Astrocyte of the spinal cord (primary cell): ENCODE measurements at regions not wholly inside any gene's neighbourhood (a gene's known extent, or its start where the extent isn't known, plus 50 kb on each side); places are given as distances from the start of the nearest gene placed in this dataset.
"Not testable (repeated sequence)": the region's sequence is repeated elsewhere in the genome, so short reads cannot be mapped to it uniquely, and the experiment has no call there.

ENCODE experiments used
- DNase-seq: peaks from one replicate; pipeline ENCODE4 v3.0.0; 2011; ENCODE audit warnings: low read depth, low spot score
- H3K4me3 ChIP-seq: 2 replicates; pipeline ENCODE4 v1.5.1; 2011; ENCODE audit warnings: low read depth, mild to moderate bottlenecking, low read length, moderate library complexity
- CTCF ChIP-seq: IDR thresholded peaks from 2 replicates; pipeline ENCODE4 v1.5.1; 2012; ENCODE audit warnings: low read depth, mild to moderate bottlenecking, low read length, inconsistent platforms
- in situ Hi-C: cut with HindIII; loops from 2 replicates; pipeline ENCODE4 v1.10.0; 2017; ENCODE audit warnings: low sequenced_read_pairs

- no peak for DNase-seq
- no peak overlapping the region for H3K4me3 ChIP-seq
- no peak for TF ChIP-seq CTCF
- in situ Hi-C loops: no loop called here
Observed at GRCh38 chr16:86733546-86734254, 155.4 kb downstream of the FOXL1 start.

GRCh38 chr16:86734543-86735460 is 156.5 kb downstream of the FOXL1 start:
- DNase-seq: no peak
- in situ Hi-C loops: no loop called here
- no peak for TF ChIP-seq CTCF
- no peak overlapping the region for H3K4me3 ChIP-seq

GRCh38 chr16:86735727-86736126 is 157.4 kb downstream of the FOXL1 start:
- no peak for TF ChIP-seq CTCF
- in situ Hi-C loops: no loop called here
- DNase-seq: no peak
- no peak overlapping the region for H3K4me3 ChIP-seq

- no peak for TF ChIP-seq CTCF
- no peak for DNase-seq
- in situ Hi-C loops: no loop called here
- H3K4me3 ChIP-seq: no peak overlapping the region
Observed at GRCh38 chr16:86736502-86736901, 158.2 kb downstream of the FOXL1 start.

- H3K4me3 ChIP-seq: no peak overlapping the region
- in situ Hi-C loops: no loop called here
- TF ChIP-seq CTCF: no peak
- DNase-seq: no peak
Observed at GRCh38 chr16:86737083-86737482, 158.7 kb downstream of the FOXL1 start.

GRCh38 chr16:86738322-86738721 is 160.0 kb downstream of the FOXL1 start:
- in situ Hi-C loops, H3K4me3 ChIP-seq, DNase-seq: not testable (repeated sequence)

GRCh38 chr16:86739178-86739577 is 160.8 kb downstream of the FOXL1 start:
- no peak for DNase-seq
- in situ Hi-C loops: no loop called here
- no peak overlapping the region for H3K4me3 ChIP-seq
- no peak for TF ChIP-seq CTCF
